ENCODE measurements at regions not wholly inside any gene's neighbourhood (a gene's known extent, or its start where the extent isn't known, plus 50 kb on each side); places are given as distances from the start of the nearest gene placed in this dataset.

DNA sequence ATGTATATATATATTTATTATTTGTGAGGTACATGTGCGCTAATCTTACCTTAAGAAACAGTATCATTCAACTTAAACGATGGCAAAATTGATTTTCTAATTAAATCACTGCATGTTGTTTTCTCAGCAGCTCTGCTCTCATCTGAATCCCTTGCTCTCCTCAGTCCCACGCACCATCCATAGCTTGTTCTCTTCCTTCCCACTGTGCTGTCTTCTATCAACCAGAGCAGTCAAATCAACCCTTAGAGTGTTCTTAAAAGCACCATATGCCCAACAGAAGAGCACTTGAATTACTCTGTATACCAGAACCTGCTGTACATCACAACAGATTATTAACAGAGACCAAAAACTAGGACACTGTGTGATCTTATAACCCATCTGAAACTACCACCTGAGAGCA, 209.4 kb upstream of the G2E3 start:
- TF ChIP-seq CTCF (IDR thresholded peaks at IDR 0.05) (no peak), EP300 (IDR thresholded peaks at IDR 0.05) (no peak)

All from gastroesophageal sphincter (tissue), 3 donors.